HepG2 (cell line): ENCODE measurements at regions not wholly inside any gene's neighbourhood (a gene's known extent, or its start where the extent isn't known, plus 50 kb on each side); places are given as distances from the start of the nearest gene placed in this dataset.

Experiments
- ATAC-seq: fragments of 200-7000 bp; cut with Tn5 transposase; 3 replicates; pipeline ENCODE4 v1.9.1; 2020; ENCODE audit warnings: mild to moderate bottlenecking, moderate library complexity
- BruUV-seq: library from RNA; stranded (reverse); fragments of 400-500 nt; replicated peaks from 2 replicates; lab custom pipeline; 2021; lab: Mats Ljungman, UMichigan
- CTCF ChIA-PET: fragments of 300-600 bp; formaldehyde crosslinking; extraction: SDS; loops from one replicate; lab custom pipeline; 2021; ENCODE audit warnings: low total read pairs, inconsistent platforms, low intra/inter-chr PET ratio; lab: Yijun Ruan, JAX
- POLR2A ChIA-PET: fragments of 350-600 bp; sonication (Branson Sonifier 250); formaldehyde crosslinking; loops from one replicate; lab custom pipeline; 2020; ENCODE audit warnings: antibody characterized with exemption, inconsistent platforms; lab: Yijun Ruan, JAX
- DNase-seq: peaks from one replicate; pipeline ENCODE4 v3.0.0-alpha.2; 2015; ENCODE audit warnings: low spot score
- FAIRE-seq: peaks from 3 replicates; lab custom pipeline; 2011; peaks lifted over from hg19 to GRCh38; lab: Jason Lieb, UNC
- H2AFZ ChIP-seq: one replicate; pipeline ENCODE4 v1.6.1; 2011; ENCODE audit warnings: low read length, inconsistent platforms
- H3K27ac ChIP-seq: fragments of 300-600 bp; 3 replicates; pipeline ENCODE4 v1.8.0; 2011; ENCODE audit warnings: mixed run types, mild to moderate bottlenecking, mixed read lengths, low read length, inconsistent platforms; ENCODE audit not compliant: insufficient read depth; ENCODE audit errors: extremely low read length
- H3K27me3 ChIP-seq, 2 experiments: fragments of 200-600 bp in 1 of 2; 2 replicates in 1 of 2; 3 replicates in 1 of 2; pipeline versions ENCODE4 v1.6.0 to v1.8.0; 2011; ENCODE audit warnings: low read length in 2 of 2, mild to moderate bottlenecking in 2 of 2, moderate library complexity in 2 of 2, inconsistent platforms in 1 of 2; ENCODE audit not compliant: insufficient read depth in 2 of 2, control insufficient read depth in 1 of 2
- H3K36me3 ChIP-seq, 2 experiments: fragments of 200-600 bp in 1 of 2; replicated peaks in 1 of 2; 2 replicates in 1 of 2; 3 replicates in 1 of 2; pipeline versions ENCODE4 v1.5.1 to v1.8.0; 2011; ENCODE audit warnings: low read length in 2 of 2, inconsistent platforms in 1 of 2; ENCODE audit not compliant: insufficient read depth in 2 of 2, control insufficient read depth in 1 of 2
- H3K4me1 ChIP-seq: 2 replicates; pipeline ENCODE4 v1.5.1; 2012; ENCODE audit warnings: low read length, inconsistent platforms; ENCODE audit not compliant: insufficient read depth
- H3K4me2 ChIP-seq: 2 replicates; pipeline ENCODE4 v1.6.0; 2011; ENCODE audit warnings: low read depth, low read length, inconsistent platforms
- H3K4me3 ChIP-seq, 3 experiments: fragments of 200-600 bp in 1 of 3; sonication (generic), shearing (Covaris generic) in 1 of 3; replicated peaks in 1 of 3; 2 replicates each; pipeline ENCODE4 v1.5.1; 2011 to 2016; ENCODE audit warnings: low read length in 3 of 3, inconsistent platforms in 2 of 3, low read depth in 2 of 3, mild to moderate bottlenecking in 2 of 3, control low read depth in 1 of 3, mixed read lengths in 1 of 3; ENCODE audit not compliant: insufficient read depth in 1 of 3
- H3K79me2 ChIP-seq: one replicate; pipeline ENCODE4 v1.6.1; 2011; ENCODE audit warnings: low read length, inconsistent platforms; ENCODE audit not compliant: insufficient read depth
- H3K9ac ChIP-seq: 2 replicates; pipeline ENCODE4 v1.6.0; 2011; ENCODE audit warnings: mild to moderate bottlenecking, low read depth, low read length, inconsistent platforms; ENCODE audit not compliant: insufficient read depth
- H3K9me3 ChIP-seq: 2 replicates; pipeline ENCODE4 v1.5.1; 2012; ENCODE audit warnings: mild to moderate bottlenecking, low read length
- H4K20me1 ChIP-seq: 2 replicates; pipeline ENCODE4 v1.6.0; 2011; ENCODE audit warnings: inconsistent platforms, mild to moderate bottlenecking, low read length, moderate library complexity; ENCODE audit not compliant: insufficient read depth
- FOXA3 ChIP-seq: IDR thresholded peaks from 2 replicates; pipeline ENCODE4 v1.6.1; 2016; ENCODE audit warnings: missing genetic modification reagents, missing compliant biosample characterization
- MAFF ChIP-seq: IDR thresholded peaks from 2 replicates; pipeline ENCODE4 v1.6.1; 2011; ENCODE audit warnings: low read depth, low read length, improper control_type of control experiment
- MAFK ChIP-seq, 2 experiments: IDR thresholded peaks in 1 of 2; conservative IDR thresholded peaks in 1 of 2; 2 replicates each; pipeline ENCODE4 v1.6.1; 2011; ENCODE audit warnings: improper control_type of control experiment in 2 of 2, low read length in 2 of 2
- STAG1 ChIP-seq: sonication (generic); formaldehyde crosslinking; IDR thresholded peaks from 2 replicates; pipeline ENCODE4 v1.4.0; 2020; ENCODE audit warnings: missing genetic modification reagents
- TFE3 ChIP-seq: IDR thresholded peaks from 2 replicates; pipeline ENCODE4 v1.6.1; 2016
- XRCC5 ChIP-seq: fragments of 200-400 bp; formaldehyde crosslinking; optimal IDR thresholded peaks from 2 replicates; pipeline ENCODE3; 2017; ENCODE audit warnings: mild to moderate bottlenecking, low read length
- ZBED4 ChIP-seq: sonication (generic); formaldehyde crosslinking; IDR thresholded peaks from 2 replicates; pipeline ENCODE4 v1.4.0; 2020; ENCODE audit warnings: missing genetic modification reagents, borderline replicate concordance
- ZNF335 ChIP-seq: sonication (generic); formaldehyde crosslinking; IDR thresholded peaks from 2 replicates; pipeline ENCODE4 v1.4.0; 2020; ENCODE audit warnings: missing genetic modification reagents
- ZNF563 ChIP-seq: sonication (generic); formaldehyde crosslinking; IDR thresholded peaks from 2 replicates; pipeline ENCODE4 v1.8.0; 2022; ENCODE audit warnings: mild to moderate bottlenecking, moderate library complexity, missing genetic modification reagents
- ZNF605 ChIP-seq: sonication (generic); formaldehyde crosslinking; IDR thresholded peaks from 2 replicates; pipeline ENCODE4 v1.8.0; 2022; ENCODE audit warnings: mild to moderate bottlenecking, missing genetic modification reagents
- WGBS: methylation state at CpG from one replicate; pipeline ENCODE4 v1.1.6; 2017; ENCODE audit warnings: low lambda C conversion rate; 5-methylcytosine and 5-hydroxymethylcytosine counted together
- in situ Hi-C: cut with HindIII; loops from 2 replicates; pipeline ENCODE4 v1.10.0; 2017; ENCODE audit warnings: low pct_unique_long_range_greater_than_20kb; ENCODE audit not compliant: extremely low pct_ligation_motif_present
- intact Hi-C: fragments of 100-400 bp; cut with micrococcal nuclease; formaldehyde crosslinking; loops from one replicate; pipeline ENCODE4 v1.10.0; 2022; ENCODE audit not compliant: unreplicated experiment

GRCh38 chr5:160918386-160918785 lies 66.4 kb upstream of the ATP10B start:
- CTCF ChIA-PET, result no interaction called here
- Histone ChIP-seq H3K36me3 (no peaks in the 10 kb centered on the region), H3K9me3 (no peaks in the 10 kb centered on the region), H3K27ac (no peak overlapping the region), H2AFZ (no peak overlapping the region), H3K4me2 (no peak overlapping the region)
- POLR2A ChIA-PET, result no interaction called here
- in situ Hi-C loops, result no loop called here
- DNase-seq, result no peak
- BruUV-seq, result no TSS peak
- intact Hi-C loops, result no loop called here
- peak; percentile 82 to 90; a peak in 3 of 4 replicates for TF ChIP-seq MAFK (conservative IDR thresholded peaks at IDR 0.05 in 1 of 2, IDR thresholded peaks at IDR 0.05 in 1 of 2; ENCODE audit: low read length in 2 of 2)
- TF ChIP-seq XRCC5, result no peak
- peak; percentile 86 for TF ChIP-seq MAFF
- TF ChIP-seq, all 625 proteins: peak for 2
- Histone ChIP-seq H3K4me3 (no peak overlapping the region), H3K9ac (no peak overlapping the region), H3K4me1 (peaks cover 5% of the 10 kb centered on the region), H3K79me2 (no peaks in the 10 kb centered on the region), H3K27me3 (no peaks in the 10 kb centered on the region), H4K20me1 (no peaks in the 10 kb centered on the region)
- 44% methylated on average over 2 of the region's 2 CpGs for WGBS
- no peak for ATAC-seq
- no peak for FAIRE-seq

GRCh38 chr5:160906090-160906489 lies 54.1 kb upstream of the ATP10B start:
- BruUV-seq, result no TSS peak
- Histone ChIP-seq H3K27me3 (no peaks in the 10 kb centered on the region), H3K4me1 (peaks cover 12% of the 10 kb centered on the region; the same call in 1 of the 2 replicates), H3K4me3 (no peak overlapping the region), H2AFZ (no peak overlapping the region), H3K9me3 (no peaks in the 10 kb centered on the region), H3K9ac (no peak overlapping the region), H3K79me2 (no peaks in the 10 kb centered on the region), H3K4me2 (no peak overlapping the region), H3K36me3 (no peaks in the 10 kb centered on the region), H4K20me1 (no peaks in the 10 kb centered on the region), H3K27ac (no peak overlapping the region)
- ATAC-seq (peak; percentile 58), FAIRE-seq (no peak), DNase-seq (no peak)
- ChIA-PET CTCF (no interaction called here), POLR2A (no interaction called here)
- intact Hi-C loops, result no loop called here
- in situ Hi-C loops, result no loop called here
- 0% methylated on average over 3 of the region's 3 CpGs for WGBS
- no peak for TF ChIP-seq FOXA3
- no peak for TF ChIP-seq ZNF563 (CRISPR knock-in tag)
- TF ChIP-seq ZNF335, result no peak
- TF ChIP-seq STAG1 (CRISPR knock-in tag), result no peak
- TF ChIP-seq TFE3 (CRISPR knock-in tag), result no peak
- TF ChIP-seq ZNF605 (CRISPR knock-in tag), result no peak
- TF ChIP-seq ZBED4 (CRISPR knock-in tag), result no peak
